Tibial nerve (tissue), 4 donors: ENCODE measurements at regions not wholly inside any gene's neighbourhood (a gene's known extent, or its start where the extent isn't known, plus 50 kb on each side); places are given as distances from the start of the nearest gene placed in this dataset.

Experiments used
- DNase-seq, 2 donors: peaks; one replicate each; pipeline ENCODE4 v3.0.0-alpha.2; 2019; ENCODE audit warnings: low spot score in 2 of 2
- H3K27ac ChIP-seq, 4 donors: fragments of 200-600 bp; sonication (generic) in 3 of 4; one replicate each; pipeline ENCODE4 v1.5.1; 2017 to 2019; ENCODE audit warnings: mild to moderate bottlenecking in 1 of 4
- H3K27me3 ChIP-seq, 2 donors: fragments of 200-600 bp; sonication (generic) in 1 of 2; one replicate each; pipeline versions ENCODE4 v1.5.1 to v1.6.0; 2017 to 2019
- H3K36me3 ChIP-seq, 3 donors: fragments of 200-600 bp; sonication (generic); one replicate each; pipeline ENCODE4 v1.5.1; 2018 to 2019
- H3K4me1 ChIP-seq, 4 donors: fragments of 200-600 bp; sonication (generic) in 3 of 4; one replicate each; pipeline ENCODE4 v1.5.1; 2017 to 2019
- H3K4me3 ChIP-seq, 4 donors: fragments of 200-600 bp; sonication (generic) in 3 of 4; one replicate each; pipeline ENCODE4 v1.5.1; 2017 to 2019; ENCODE audit warnings: mild to moderate bottlenecking in 1 of 4, moderate library complexity in 1 of 4
- H3K9me3 ChIP-seq, 4 donors: fragments of 200-600 bp; sonication (generic) in 3 of 4; one replicate each; pipeline ENCODE4 v1.5.1; 2017 to 2019
- CTCF ChIP-seq, 5 experiments: fragments of 200-600 bp in 3 of 5; fragments of 450-650 bp in 2 of 5; sonication (generic) in 3 of 5; IDR thresholded peaks; one replicate each; pipeline ENCODE4 v1.5.1; 2016 to 2019; ENCODE audit warnings: antibody characterized with exemption in 5 of 5, mild to moderate bottlenecking in 3 of 5, moderate library complexity in 2 of 5
- EP300 ChIP-seq, 2 donors: sonication (generic); formaldehyde crosslinking; IDR thresholded peaks; one replicate each; pipeline ENCODE4 v1.6.1; 2017; ENCODE audit warnings: antibody characterized with exemption in 2 of 2, mild to moderate bottlenecking in 1 of 2
- POLR2A ChIP-seq, 2 donors: fragments of 450-650 bp; IDR thresholded peaks; one replicate each; pipeline ENCODE4 v1.6.1; 2017; ENCODE audit warnings: antibody characterized with exemption in 2 of 2, mild to moderate bottlenecking in 2 of 2, moderate library complexity in 2 of 2
- WGBS, 2 donors: methylation state at CpG; one replicate each; pipeline ENCODE4 v1.1.5; 2018; 5-methylcytosine and 5-hydroxymethylcytosine counted together

- Histone ChIP-seq H3K4me3 (no peak overlapping the region), H3K4me1 (no peaks in the 10 kb centered on the region)
- TF ChIP-seq CTCF (IDR thresholded peaks at IDR 0.05) (no peak), EP300 (IDR thresholded peaks at IDR 0.05) (no peak), POLR2A (IDR thresholded peaks at IDR 0.05) (no peak)
Measured at GRCh38 chr2:63755965-63756364, 85.7 kb upstream of the UGP2 start.

GRCh38 chr2:63763391-63763941, 78.2 kb upstream of the UGP2 start:
- 54 to 56% methylated on average over 4 of the region's 4 CpGs for WGBS, 2 donors

More at GRCh38 chr2:63755965-63756364, 85.7 kb upstream of the UGP2 start:
- H3K27me3 ChIP-seq: no peaks in the 10 kb centered on the region
- H3K36me3 ChIP-seq: no peaks in the 10 kb centered on the region
- H3K9me3 ChIP-seq: no peaks in the 10 kb centered on the region
- H3K27ac ChIP-seq: no peak overlapping the region
- DNase-seq: no peak

GRCh38 chr2:63764630-63765029, 77.1 kb upstream of the UGP2 start:
- H3K27ac ChIP-seq: no peak overlapping the region
- H3K4me1 ChIP-seq: peaks cover 0 to 3% (median 0%) of the 10 kb centered on the region in 4 donors
- 28 to 30% methylated on average over 2 of the region's 2 CpGs for WGBS, 2 donors
- H3K9me3 ChIP-seq: peaks cover 0 to 14% (median 0%) of the 10 kb centered on the region in 4 donors
- DNase-seq: no peak
- TF ChIP-seq POLR2A (IDR thresholded peaks at IDR 0.05): no peak
- H3K27me3 ChIP-seq: no peaks in the 10 kb centered on the region
- no peaks in the 10 kb centered on the region for H3K36me3 ChIP-seq
- H3K4me3 ChIP-seq: no peak overlapping the region

More at GRCh38 chr2:63763391-63763941, 78.2 kb upstream of the UGP2 start:
- H3K9me3 ChIP-seq: peaks cover 0 to 14% (median 0%) of the 10 kb centered on the region in 4 donors
- DNase-seq: peak in 1 of 2 donors; percentile 14
- no peak overlapping the region for H3K27ac ChIP-seq
- no peak overlapping the region for H3K4me3 ChIP-seq
- peaks cover 0 to 3% (median 0%) of the 10 kb centered on the region in 4 donors for H3K4me1 ChIP-seq
- H3K27me3 ChIP-seq: no peaks in the 10 kb centered on the region
- TF ChIP-seq EP300 (IDR thresholded peaks at IDR 0.05) (no peak), POLR2A (IDR thresholded peaks at IDR 0.05) (no peak), CTCF (IDR thresholded peaks at IDR 0.05) (no peak)
- H3K36me3 ChIP-seq: no peaks in the 10 kb centered on the region

- Histone ChIP-seq H3K27me3 (no peaks in the 10 kb centered on the region), H3K4me1 (peaks cover 0 to 3% (median 0%) of the 10 kb centered on the region in 4 donors), H3K4me3 (no peak overlapping the region), H3K36me3 (no peaks in the 10 kb centered on the region), H3K9me3 (peaks cover 0 to 14% (median 0%) of the 10 kb centered on the region in 4 donors), H3K27ac (no peak overlapping the region)
- no peak for TF ChIP-seq CTCF (IDR thresholded peaks at IDR 0.05)
- no peak for TF ChIP-seq POLR2A (IDR thresholded peaks at IDR 0.05)
- no peak for TF ChIP-seq EP300 (IDR thresholded peaks at IDR 0.05)
- no peak for DNase-seq
- 72 to 74% methylated on average over 2 of the region's 2 CpGs for WGBS, 2 donors
Measured at GRCh38 chr2:63765117-63765516, 76.6 kb upstream of the UGP2 start.

GRCh38 chr2:63767307-63767706, 74.4 kb upstream of the UGP2 start:
- TF ChIP-seq POLR2A (IDR thresholded peaks at IDR 0.05): no peak
- no peak for TF ChIP-seq EP300 (IDR thresholded peaks at IDR 0.05)
- no peak for TF ChIP-seq CTCF (IDR thresholded peaks at IDR 0.05)
- no peaks in the 10 kb centered on the region for H3K27me3 ChIP-seq
- H3K9me3 ChIP-seq: peaks cover 0 to 14% (median 0%) of the 10 kb centered on the region in 4 donors
- H3K4me1 ChIP-seq: peaks cover 0 to 3% (median 0%) of the 10 kb centered on the region in 4 donors
- H3K27ac ChIP-seq: no peak overlapping the region
- DNase-seq: no peak
- H3K36me3 ChIP-seq: no peaks in the 10 kb centered on the region
- 94 to 97% methylated on average over 1 of the region's 1 CpG for WGBS, 2 donors
- H3K4me3 ChIP-seq: no peak overlapping the region
